Natural killer cell treated with Interleukin-12 subunit alpha and Interleukin-12 subunit beta and Interleukin-15 and Interleukin-18, amount 100 ng/mL, for 72 hours (primary cell): ENCODE measurements at regions not wholly inside any gene's neighbourhood (a gene's known extent, or its start where the extent isn't known, plus 50 kb on each side); places are given as distances from the start of the nearest gene placed in this dataset.

Experiments
- ATAC-seq, 2 donors: fragments of 150-1000 bp; cut with Tn5 transposase in 1 of 2; sonication (Bioruptor Pico), chemical (Tn5 transposase) in 1 of 2; 2 replicates each; pipeline ENCODE4 v1.10.0; 2021
- DNase-seq: peaks from one replicate; pipeline ENCODE4 v3.0.0; 2022; ENCODE audit warnings: low spot score
- H3K27ac Mint-ChIP-seq, 2 donors: 1 replicate in 1 of 2; 2 replicates in 1 of 2; pipeline ENCODE4 v1.8.0; 2022; ENCODE audit warnings: mixed read lengths in 2 of 2, mild to moderate bottlenecking in 1 of 2, moderate library complexity in 1 of 2
- H3K27me3 Mint-ChIP-seq, 2 donors: 1 replicate in 1 of 2; 2 replicates in 1 of 2; pipeline ENCODE4 v1.8.0; 2022; ENCODE audit warnings: mixed read lengths in 2 of 2
- H3K36me3 Mint-ChIP-seq: one replicate; pipeline ENCODE4 v1.8.0; 2022; ENCODE audit warnings: mixed read lengths
- H3K4me1 Mint-ChIP-seq, 2 donors: 1 replicate in 1 of 2; 2 replicates in 1 of 2; pipeline ENCODE4 v1.8.0; 2022; ENCODE audit warnings: low read depth in 2 of 2, mixed read lengths in 2 of 2, mild to moderate bottlenecking in 1 of 2
- H3K4me3 Mint-ChIP-seq: one replicate; pipeline ENCODE4 v1.8.0; 2022; ENCODE audit warnings: mixed read lengths
- H3K9me3 Mint-ChIP-seq: 2 replicates; pipeline ENCODE4 v1.8.0; 2022; ENCODE audit warnings: mixed read lengths

- DNase-seq (no peak), ATAC-seq (no peak)
- Mint-ChIP-seq H3K27me3 (peaks cover 19 to 33% of the 10 kb centered on the region in 2 donors), H3K9me3 (no peaks in the 10 kb centered on the region), H3K27ac (no peak overlapping the region), H3K4me3 (no peak overlapping the region), H3K4me1 (no peaks in the 10 kb centered on the region), H3K36me3 (no peaks in the 10 kb centered on the region)
Observed at GRCh38 chr2:67792681-67793091, 270.1 kb downstream of the C1D start.

DNA sequence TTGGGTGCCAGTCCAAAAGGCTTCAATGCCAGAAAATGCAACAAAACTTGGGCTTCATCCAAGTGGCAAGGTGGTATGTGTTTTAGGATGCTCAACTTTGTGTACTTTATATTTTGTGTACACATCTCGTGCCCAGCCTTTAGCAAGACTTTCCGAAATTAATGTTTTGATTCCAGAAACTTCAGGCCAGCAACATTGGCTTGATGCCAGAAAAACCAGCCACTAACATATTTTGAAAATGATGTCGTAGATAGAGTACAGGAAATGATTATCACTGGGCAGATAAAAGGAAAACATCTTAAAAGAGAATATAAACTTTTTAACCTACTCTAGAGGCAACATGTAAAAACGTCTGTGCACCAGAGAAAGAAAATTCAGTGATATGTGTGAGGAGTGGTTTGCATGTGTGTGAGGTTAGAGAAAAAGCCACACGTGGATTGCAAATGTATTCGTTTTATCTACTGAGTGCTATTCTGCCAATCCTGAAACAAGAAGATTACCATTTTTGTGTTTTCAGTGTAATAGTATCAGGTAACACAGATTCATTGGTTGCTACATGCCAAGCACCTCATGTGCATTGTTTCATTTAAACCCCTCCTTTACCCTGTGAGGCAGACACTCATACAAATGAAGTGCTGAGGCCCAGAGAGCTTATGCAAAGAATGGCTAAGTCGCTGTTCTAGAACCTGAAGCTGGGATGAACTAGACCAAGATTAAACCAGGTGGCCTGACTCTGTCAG lies 264.8 kb downstream of the C1D start:
- H3K36me3 Mint-ChIP-seq: no peaks in the 10 kb centered on the region
- H3K4me3 Mint-ChIP-seq: no peak overlapping the region
- DNase-seq: no peak
- peaks cover 8 to 18% of the 10 kb centered on the region in 2 donors for H3K27me3 Mint-ChIP-seq
- H3K4me1 Mint-ChIP-seq: no peaks in the 10 kb centered on the region
- no peaks in the 10 kb centered on the region for H3K9me3 Mint-ChIP-seq
- no peak for ATAC-seq
- H3K27ac Mint-ChIP-seq: no peak overlapping the region

DNA sequence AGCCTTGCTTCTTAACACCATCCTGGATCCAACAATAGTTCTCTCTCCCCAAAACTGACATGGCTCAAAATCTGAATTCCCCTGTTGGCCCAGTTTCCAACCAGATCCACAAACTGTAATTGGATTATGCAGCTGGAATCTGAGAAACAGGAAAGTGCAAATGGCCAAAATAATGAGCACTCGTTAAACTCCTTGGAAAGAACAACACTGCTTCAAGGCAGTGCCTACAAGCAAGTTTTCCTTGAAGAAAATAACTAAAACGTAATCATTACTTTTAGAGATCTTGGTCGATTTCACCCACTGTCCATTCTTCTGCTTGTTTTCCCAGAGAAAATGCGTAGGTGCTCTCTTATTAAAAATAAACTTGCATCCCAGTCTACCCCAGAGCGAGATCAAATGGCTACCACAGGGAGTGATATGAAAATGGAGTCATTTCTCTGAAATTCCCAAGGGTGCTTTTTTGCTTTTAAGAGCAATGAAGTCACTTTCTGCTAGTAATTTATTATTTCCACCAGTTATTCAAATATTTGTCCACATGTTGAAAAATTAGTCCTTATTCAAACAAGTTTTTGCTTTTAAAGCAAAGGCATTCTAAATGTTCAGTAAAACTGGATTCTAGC lies 264.2 kb downstream of the C1D start:
- Mint-ChIP-seq H3K4me1 (no peaks in the 10 kb centered on the region), H3K36me3 (no peaks in the 10 kb centered on the region)

GRCh38 chr2:67799886-67800285 lies 262.9 kb downstream of the C1D start:
- Mint-ChIP-seq H3K4me3 (no peak overlapping the region), H3K9me3 (no peaks in the 10 kb centered on the region)

More for the DNA sequence above, 264.2 kb downstream of the C1D start:
- peaks cover 10 to 25% of the 10 kb centered on the region in 2 donors for H3K27me3 Mint-ChIP-seq
- DNase-seq (no peak), ATAC-seq (no peak)
- no peak overlapping the region for H3K27ac Mint-ChIP-seq
- H3K9me3 Mint-ChIP-seq: no peaks in the 10 kb centered on the region
- no peak overlapping the region for H3K4me3 Mint-ChIP-seq

GRCh38 chr2:67802291-67802690 lies 260.5 kb downstream of the C1D start:
- Mint-ChIP-seq H3K36me3 (peaks cover 6% of the 10 kb centered on the region), H3K4me1 (no peaks in the 10 kb centered on the region), H3K27me3 (peaks cover 13 to 31% of the 10 kb centered on the region in 2 donors), H3K9me3 (no peaks in the 10 kb centered on the region), H3K4me3 (no peak overlapping the region), H3K27ac (no peak overlapping the region)
- no peak for DNase-seq
- ATAC-seq: no peak

More at GRCh38 chr2:67799886-67800285, 262.9 kb downstream of the C1D start:
- no peak overlapping the region for H3K27ac Mint-ChIP-seq
- H3K36me3 Mint-ChIP-seq: no peaks in the 10 kb centered on the region
- no peak for ATAC-seq
- no peak for DNase-seq
- H3K4me1 Mint-ChIP-seq: no peaks in the 10 kb centered on the region
- peaks cover 11 to 30% of the 10 kb centered on the region in 2 donors for H3K27me3 Mint-ChIP-seq

GRCh38 chr2:67802824-67803223 lies 260.0 kb downstream of the C1D start:
- Mint-ChIP-seq H3K27ac (no peak overlapping the region), H3K36me3 (peaks cover 9% of the 10 kb centered on the region), H3K4me3 (no peak overlapping the region), H3K9me3 (peaks cover 2% of the 10 kb centered on the region), H3K27me3 (peaks cover 16 to 31% of the 10 kb centered on the region in 2 donors), H3K4me1 (no peaks in the 10 kb centered on the region)
- ATAC-seq (no peak), DNase-seq (no peak)

DNA sequence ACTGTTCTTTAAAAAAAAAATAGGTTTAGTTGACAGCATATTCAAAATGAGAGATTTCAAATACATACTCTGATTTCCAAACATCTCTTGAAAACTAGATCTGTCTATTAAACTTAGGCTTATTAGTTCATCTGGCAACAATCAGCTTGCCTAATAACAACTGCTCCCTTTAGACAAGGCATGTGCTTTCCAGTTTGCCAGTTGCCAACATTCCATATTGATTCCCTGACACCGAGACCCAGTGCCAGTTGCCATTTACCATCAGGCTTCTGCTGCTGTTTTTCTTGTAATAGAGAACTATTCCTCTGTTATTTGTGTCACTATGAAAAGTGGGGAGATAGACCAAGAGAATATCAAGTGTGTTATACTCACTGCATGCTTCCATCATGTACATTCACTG lies 256.0 kb downstream of the C1D start:
- no peak overlapping the region for H3K4me3 Mint-ChIP-seq
- DNase-seq (no peak), ATAC-seq (no peak)
- peaks cover 31% of the 10 kb centered on the region for H3K36me3 Mint-ChIP-seq
- H3K27me3 Mint-ChIP-seq: peaks cover 28 to 58% of the 10 kb centered on the region in 2 donors
- peaks cover 16% of the 10 kb centered on the region for H3K9me3 Mint-ChIP-seq
- H3K4me1 Mint-ChIP-seq: no peaks in the 10 kb centered on the region
- H3K27ac Mint-ChIP-seq: no peak overlapping the region

- Mint-ChIP-seq H3K9me3 (peaks cover 17% of the 10 kb centered on the region), H3K4me1 (no peaks in the 10 kb centered on the region), H3K27ac (no peak overlapping the region), H3K4me3 (no peak overlapping the region), H3K27me3 (peaks cover 32 to 58% of the 10 kb centered on the region in 2 donors), H3K36me3 (peaks cover 33% of the 10 kb centered on the region)
- no peak for DNase-seq
- no peak for ATAC-seq
Observed at GRCh38 chr2:67808112-67808511, 254.7 kb downstream of the C1D start.

GRCh38 chr2:67812682-67813081 lies 250.1 kb downstream of the C1D start:
- ATAC-seq (no peak), DNase-seq (no peak)
- H3K9me3 Mint-ChIP-seq: peaks cover 16% of the 10 kb centered on the region
- peaks cover 25 to 32% of the 10 kb centered on the region in 2 donors for H3K27me3 Mint-ChIP-seq
- H3K36me3 Mint-ChIP-seq: peaks cover 25% of the 10 kb centered on the region
- no peak overlapping the region for H3K27ac Mint-ChIP-seq
- no peaks in the 10 kb centered on the region for H3K4me1 Mint-ChIP-seq
- no peak overlapping the region for H3K4me3 Mint-ChIP-seq

- no peak for DNase-seq
- no peaks in the 10 kb centered on the region for H3K27me3 Mint-ChIP-seq
- ATAC-seq: no peak
- no peak overlapping the region for H3K4me3 Mint-ChIP-seq
- H3K27ac Mint-ChIP-seq: no peak overlapping the region
- no peaks in the 10 kb centered on the region for H3K36me3 Mint-ChIP-seq
- peaks cover 11 to 24% of the 10 kb centered on the region in 2 donors for H3K4me1 Mint-ChIP-seq
- no peaks in the 10 kb centered on the region for H3K9me3 Mint-ChIP-seq
Observed at GRCh38 chr2:67823726-67824125, 239.1 kb downstream of the C1D start.

DNA sequence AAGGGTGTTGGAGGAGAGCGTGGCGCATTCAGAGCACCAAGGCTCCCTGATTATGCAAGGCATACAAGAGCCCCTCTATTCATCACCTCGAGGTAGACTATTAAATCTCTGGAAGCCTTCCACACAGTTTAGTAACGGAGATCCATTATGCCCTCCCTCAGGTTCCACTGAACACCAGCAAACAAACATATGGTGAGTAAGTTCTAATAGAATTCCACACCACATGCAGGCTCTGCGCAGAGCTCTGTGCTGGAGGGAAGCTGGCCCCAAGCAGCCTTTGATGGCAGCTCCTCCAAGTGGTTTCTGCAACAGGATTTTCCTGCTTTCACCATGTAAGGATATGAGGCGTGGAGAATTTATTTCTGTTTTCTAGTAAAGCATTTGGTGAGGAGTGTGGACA lies 238.6 kb downstream of the C1D start:
- Mint-ChIP-seq H3K36me3 (no peaks in the 10 kb centered on the region), H3K9me3 (no peaks in the 10 kb centered on the region), H3K4me1 (peaks cover 11 to 24% of the 10 kb centered on the region in 2 donors), H3K4me3 (no peak overlapping the region), H3K27me3 (no peaks in the 10 kb centered on the region), H3K27ac (no peak overlapping the region)
- DNase-seq (no peak), ATAC-seq (no peak)

- no peaks in the 10 kb centered on the region for H3K36me3 Mint-ChIP-seq
- H3K27me3 Mint-ChIP-seq: no peaks in the 10 kb centered on the region
- no peak for DNase-seq
- H3K4me1 Mint-ChIP-seq: peaks cover 11 to 24% of the 10 kb centered on the region in 2 donors
- no peak for ATAC-seq
- peak overlapping the region; percentile 5 to 74 for H3K27ac Mint-ChIP-seq
- H3K4me3 Mint-ChIP-seq: no peak overlapping the region
- no peaks in the 10 kb centered on the region for H3K9me3 Mint-ChIP-seq
Observed at GRCh38 chr2:67825476-67825875, 237.3 kb downstream of the C1D start.

DNA sequence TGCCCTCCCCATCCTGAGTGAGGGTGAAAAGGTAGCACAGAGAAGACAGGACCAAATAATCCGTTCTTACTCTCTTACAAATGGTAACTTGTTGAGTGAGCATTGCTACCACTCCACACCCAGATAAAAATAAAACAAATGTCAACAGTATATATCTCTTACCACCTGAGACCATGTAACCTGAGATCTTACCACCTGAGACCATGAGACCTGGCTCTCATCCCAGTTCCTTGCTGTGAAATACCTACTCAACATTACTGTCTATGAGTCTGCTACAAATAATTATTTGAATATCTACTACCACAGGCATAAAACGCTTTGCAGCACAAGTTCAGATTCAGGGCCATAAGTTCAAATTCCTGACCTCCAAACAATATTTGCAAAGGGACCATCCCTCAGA lies 234.7 kb downstream of the C1D start:
- Mint-ChIP-seq H3K27me3 (peaks cover 0 to 4% of the 10 kb centered on the region in 2 donors), H3K9me3 (peaks cover 5% of the 10 kb centered on the region), H3K27ac (no peak overlapping the region), H3K4me1 (peaks cover 11 to 24% of the 10 kb centered on the region in 2 donors), H3K36me3 (no peaks in the 10 kb centered on the region), H3K4me3 (no peak overlapping the region)
- ATAC-seq: no peak
- no peak for DNase-seq

- H3K36me3 Mint-ChIP-seq: no peaks in the 10 kb centered on the region
- H3K9me3 Mint-ChIP-seq: peaks cover 5% of the 10 kb centered on the region
- H3K27me3 Mint-ChIP-seq: peaks cover 4 to 9% of the 10 kb centered on the region in 2 donors
- no peak overlapping the region for H3K27ac Mint-ChIP-seq
- no peak overlapping the region for H3K4me3 Mint-ChIP-seq
- DNase-seq (no peak), ATAC-seq (no peak)
- peaks cover 11 to 24% of the 10 kb centered on the region in 2 donors for H3K4me1 Mint-ChIP-seq
Observed at GRCh38 chr2:67829470-67829869, 233.3 kb downstream of the C1D start.
